Upper lobe of left lung (tissue), 6 donors: ENCODE measurements at regions not wholly inside any gene's neighbourhood (a gene's known extent, or its start where the extent isn't known, plus 50 kb on each side); places are given as distances from the start of the nearest gene placed in this dataset.
A peak's percentile ranks its signal among the peaks of the same experiment; 100 is the strongest.

Source experiments
- ATAC-seq, 2 donors: fragments of 200-7000 bp; cut with Tn5 transposase; one replicate each; pipeline ENCODE4 v1.9.1; 2022; ENCODE audit warnings: mild to moderate bottlenecking in 2 of 2, moderate library complexity in 2 of 2; ENCODE audit not compliant: low FRiP score in 2 of 2
- DNase-seq, 2 donors: peaks; one replicate each; pipeline ENCODE4 v3.0.0-alpha.2; 2019 to 2020
- H3K27ac ChIP-seq, 4 donors: fragments of 200-600 bp; sonication (generic); one replicate each; pipeline ENCODE4 v1.5.1; 2016 to 2019
- H3K27me3 ChIP-seq, 4 donors: fragments of 200-600 bp; sonication (generic); one replicate each; pipeline ENCODE4 v1.5.1; 2017 to 2019
- H3K36me3 ChIP-seq, 4 donors: fragments of 200-600 bp; sonication (generic); one replicate each; pipeline ENCODE4 v1.5.1; 2016 to 2019
- H3K4me1 ChIP-seq, 4 donors: fragments of 200-600 bp; sonication (generic); one replicate each; pipeline ENCODE4 v1.5.1; 2018 to 2019
- H3K4me3 ChIP-seq, 4 donors: fragments of 200-600 bp; sonication (generic); one replicate each; pipeline ENCODE4 v1.5.1; 2017 to 2019; ENCODE audit warnings: mild to moderate bottlenecking in 2 of 4, moderate library complexity in 1 of 4
- H3K9me3 ChIP-seq, 4 donors: fragments of 200-600 bp; sonication (generic); one replicate each; pipeline ENCODE4 v1.5.1; 2018 to 2019
- EP300 ChIP-seq, 4 donors: sonication (generic); formaldehyde crosslinking; IDR thresholded peaks; one replicate each; pipeline ENCODE4 v1.5.1; 2017; ENCODE audit warnings: antibody characterized with exemption in 4 of 4, control low read depth in 2 of 4
- POLR2A ChIP-seq, 4 donors: fragments of 450-650 bp; IDR thresholded peaks; one replicate each; pipeline ENCODE4 v1.5.1; 2016 to 2017; ENCODE audit warnings: antibody characterized with exemption in 4 of 4, mild to moderate bottlenecking in 2 of 4
- POLR2AphosphoS5 ChIP-seq, 2 donors: sonication (generic); formaldehyde crosslinking; IDR thresholded peaks; one replicate each; pipeline ENCODE4 v1.5.1; 2017; ENCODE audit warnings: antibody characterized with exemption in 2 of 2
- WGBS, 2 donors: methylation state at CpG; one replicate each; pipeline ENCODE4 v1.1.5; 2017 to 2018; 5-methylcytosine and 5-hydroxymethylcytosine counted together
- TF ChIP-seq, protein P1 (sequence below), 6 experiments: fragments of 450-650 bp in 4 of 6; fragments of 200-600 bp in 2 of 6; sonication (generic) in 2 of 6; IDR thresholded peaks; one replicate each; pipeline ENCODE4 v1.5.1; 2016 to 2019; ENCODE audit warnings: antibody characterized with exemption in 6 of 6
- donor health status: DM: no; HTN: no; CAD: no; lungs with moderate emphysema.
- donor health status: DM: no; HTN: yes; CAD: no; lungs with severe emphysema.

DNA sequence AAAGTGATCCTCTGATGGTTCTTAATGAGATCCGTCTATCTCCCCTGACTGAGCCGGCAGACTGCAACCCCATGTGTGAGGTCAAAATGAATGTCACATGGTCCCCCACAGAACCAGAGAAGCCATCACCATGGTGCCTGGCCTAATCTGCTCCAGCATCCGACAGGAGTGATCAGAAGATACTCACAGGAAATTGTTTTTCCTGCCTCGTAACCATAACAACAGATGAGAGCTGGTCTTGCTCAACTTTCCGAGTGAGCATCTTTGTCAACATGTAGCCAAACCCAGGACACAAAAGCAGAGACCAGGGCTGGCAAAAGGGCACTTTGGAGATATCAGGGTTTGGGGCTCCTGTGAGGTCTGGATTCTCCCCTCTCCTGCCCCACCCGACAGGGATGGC, 72.1 kb upstream of the C14orf180 start:
- Histone ChIP-seq H3K4me1 (no peaks in the 10 kb centered on the region), H3K4me3 (no peak overlapping the region), H3K36me3 (no peaks in the 10 kb centered on the region), H3K27ac (no peak overlapping the region), H3K27me3 (no peaks in the 10 kb centered on the region), H3K9me3 (peaks cover under 1 to 5% (median 4%) of the 10 kb centered on the region in 4 donors)
- ATAC-seq: no peak
- 48 to 56% methylated on average over 4 to 6 of the region's 6 CpGs for WGBS, 2 donors
- no peak for TF ChIP-seq POLR2A (IDR thresholded peaks at IDR 0.05)
- TF ChIP-seq, protein P1, sequence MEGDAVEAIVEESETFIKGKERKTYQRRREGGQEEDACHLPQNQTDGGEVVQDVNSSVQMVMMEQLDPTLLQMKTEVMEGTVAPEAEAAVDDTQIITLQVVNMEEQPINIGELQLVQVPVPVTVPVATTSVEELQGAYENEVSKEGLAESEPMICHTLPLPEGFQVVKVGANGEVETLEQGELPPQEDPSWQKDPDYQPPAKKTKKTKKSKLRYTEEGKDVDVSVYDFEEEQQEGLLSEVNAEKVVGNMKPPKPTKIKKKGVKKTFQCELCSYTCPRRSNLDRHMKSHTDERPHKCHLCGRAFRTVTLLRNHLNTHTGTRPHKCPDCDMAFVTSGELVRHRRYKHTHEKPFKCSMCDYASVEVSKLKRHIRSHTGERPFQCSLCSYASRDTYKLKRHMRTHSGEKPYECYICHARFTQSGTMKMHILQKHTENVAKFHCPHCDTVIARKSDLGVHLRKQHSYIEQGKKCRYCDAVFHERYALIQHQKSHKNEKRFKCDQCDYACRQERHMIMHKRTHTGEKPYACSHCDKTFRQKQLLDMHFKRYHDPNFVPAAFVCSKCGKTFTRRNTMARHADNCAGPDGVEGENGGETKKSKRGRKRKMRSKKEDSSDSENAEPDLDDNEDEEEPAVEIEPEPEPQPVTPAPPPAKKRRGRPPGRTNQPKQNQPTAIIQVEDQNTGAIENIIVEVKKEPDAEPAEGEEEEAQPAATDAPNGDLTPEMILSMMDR (IDR thresholded peaks at IDR 0.05): no peak
- no peak for TF ChIP-seq EP300 (IDR thresholded peaks at IDR 0.05)
- TF ChIP-seq POLR2AphosphoS5 (IDR thresholded peaks at IDR 0.05): no peak
- no peak for DNase-seq

DNA sequence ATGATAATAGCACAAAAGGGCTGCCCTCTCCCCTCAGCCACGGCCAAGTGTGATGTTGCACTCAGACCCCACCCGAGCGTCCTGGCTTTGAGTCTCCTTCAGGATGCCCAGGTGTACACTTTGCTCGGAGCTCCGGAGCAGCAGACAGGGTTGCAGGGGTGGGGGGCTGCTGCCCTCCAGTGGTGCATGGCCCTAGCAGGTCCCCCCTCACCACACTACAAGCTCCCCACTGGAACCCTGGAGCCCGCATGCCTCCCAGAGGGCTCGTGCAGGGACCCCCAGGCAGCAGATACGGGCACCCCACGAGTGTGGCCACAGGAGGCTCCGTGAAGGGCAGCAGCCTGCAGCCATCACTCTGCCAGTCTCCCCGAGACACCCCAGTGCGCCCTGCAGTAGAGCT, 69.9 kb upstream of the C14orf180 start:
- peak in 1 of 2 donors; percentile 49 for DNase-seq
- Histone ChIP-seq H3K4me3 (no peak overlapping the region), H3K27me3 (no peaks in the 10 kb centered on the region), H3K9me3 (peaks cover 0 to 3% (median 0%) of the 10 kb centered on the region in 4 donors), H3K36me3 (no peaks in the 10 kb centered on the region), H3K27ac (no peak overlapping the region), H3K4me1 (no peaks in the 10 kb centered on the region)
- 64 to 75% methylated on average over 2 to 12 of the region's 12 CpGs for WGBS, 2 donors
- ATAC-seq: no peak
- TF ChIP-seq EP300 (IDR thresholded peaks at IDR 0.05) (no peak), POLR2AphosphoS5 (IDR thresholded peaks at IDR 0.05) (no peak), POLR2A (IDR thresholded peaks at IDR 0.05) (no peak)
- TF ChIP-seq, protein P1 (IDR thresholded peaks at IDR 0.05): no peak

DNA sequence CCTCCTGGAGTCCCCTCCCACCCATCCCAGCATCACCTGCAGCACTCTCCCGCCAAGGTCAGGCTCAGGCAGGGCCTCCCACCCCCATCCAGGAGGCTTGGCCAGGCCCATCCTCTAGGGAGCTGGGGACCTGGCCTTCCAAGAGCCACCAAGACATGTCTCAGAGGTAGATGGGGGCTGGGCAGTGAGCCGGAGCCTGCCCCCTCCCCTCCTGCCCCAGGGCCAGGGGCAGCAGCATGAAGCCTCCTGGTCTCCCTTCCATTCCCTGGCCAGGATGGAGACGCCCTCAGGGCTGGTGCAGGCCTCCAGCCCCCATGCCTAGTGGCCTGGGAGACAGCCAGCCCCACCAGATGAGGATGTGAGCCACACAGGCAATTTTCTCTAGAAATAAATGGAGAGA, 69.3 kb upstream of the C14orf180 start:
- H3K4me1 ChIP-seq: no peaks in the 10 kb centered on the region
- ATAC-seq: no peak
- H3K27ac ChIP-seq: no peak overlapping the region
- WGBS, 2 donors: 0 to 31% methylated on average over 1 to 2 of the region's 3 CpGs
- H3K36me3 ChIP-seq: no peaks in the 10 kb centered on the region
- no peak overlapping the region for H3K4me3 ChIP-seq
- H3K9me3 ChIP-seq: peaks cover 0 to 3% (median 0%) of the 10 kb centered on the region in 4 donors
- TF ChIP-seq, protein P1 (IDR thresholded peaks at IDR 0.05): no peak
- TF ChIP-seq POLR2AphosphoS5 (IDR thresholded peaks at IDR 0.05) (no peak), POLR2A (IDR thresholded peaks at IDR 0.05) (no peak), EP300 (IDR thresholded peaks at IDR 0.05) (no peak)
- DNase-seq: peak in 1 of 2 donors; percentile 45
- no peaks in the 10 kb centered on the region for H3K27me3 ChIP-seq

DNA sequence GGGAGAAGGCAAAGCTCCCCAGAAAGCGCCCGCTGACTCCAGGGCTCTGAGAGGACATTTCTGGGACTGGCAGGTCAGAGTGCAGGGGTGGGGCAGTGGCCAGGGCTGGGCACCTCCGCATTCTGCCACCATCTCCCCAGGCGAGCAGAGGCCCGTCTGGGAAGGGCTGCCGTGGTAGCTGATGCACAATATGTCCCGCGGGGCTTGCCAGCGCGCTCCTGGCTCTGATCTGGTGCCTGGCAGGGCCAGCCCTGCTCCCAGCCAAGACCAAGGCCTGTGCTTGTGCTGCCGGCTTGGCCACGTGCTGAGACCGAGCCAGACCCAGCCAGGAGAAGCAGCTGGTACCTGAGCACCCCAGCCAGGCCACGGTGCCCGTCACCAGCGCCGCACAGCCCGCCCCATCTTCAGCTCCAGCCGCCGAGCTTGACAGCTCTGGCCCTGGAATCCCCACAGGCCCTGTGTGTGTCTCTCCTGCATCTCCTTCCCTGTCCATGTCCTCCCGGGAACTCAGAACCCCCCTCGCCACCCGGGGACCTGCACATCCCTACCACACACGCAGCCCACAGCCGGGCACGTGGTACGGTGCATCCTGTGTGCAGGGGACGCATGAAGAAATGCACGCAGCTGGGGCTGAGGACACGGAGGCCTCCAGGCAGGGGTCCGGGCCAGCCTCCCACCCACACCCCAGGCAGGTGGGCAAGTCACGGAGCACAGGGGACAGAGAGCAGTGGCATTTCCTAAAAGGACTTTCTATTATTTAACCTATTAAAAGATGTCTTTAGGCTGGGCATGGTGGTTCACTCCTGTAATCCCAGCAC, 68.6 kb upstream of the C14orf180 start:
- Histone ChIP-seq H3K27ac (no peak overlapping the region), H3K27me3 (no peaks in the 10 kb centered on the region), H3K36me3 (no peaks in the 10 kb centered on the region), H3K9me3 (peaks cover 0 to 3% (median 0%) of the 10 kb centered on the region in 4 donors), H3K4me3 (no peak overlapping the region), H3K4me1 (no peaks in the 10 kb centered on the region)
- WGBS, 2 donors: 80 to 81% methylated on average over 10 to 23 of the region's 32 CpGs
- TF ChIP-seq POLR2A (IDR thresholded peaks at IDR 0.05) (no peak), POLR2AphosphoS5 (IDR thresholded peaks at IDR 0.05) (no peak)
- ATAC-seq (peak in 1 of 2 donors; percentile 5), DNase-seq (peak in 1 of 2 donors; percentile 82)

DNA sequence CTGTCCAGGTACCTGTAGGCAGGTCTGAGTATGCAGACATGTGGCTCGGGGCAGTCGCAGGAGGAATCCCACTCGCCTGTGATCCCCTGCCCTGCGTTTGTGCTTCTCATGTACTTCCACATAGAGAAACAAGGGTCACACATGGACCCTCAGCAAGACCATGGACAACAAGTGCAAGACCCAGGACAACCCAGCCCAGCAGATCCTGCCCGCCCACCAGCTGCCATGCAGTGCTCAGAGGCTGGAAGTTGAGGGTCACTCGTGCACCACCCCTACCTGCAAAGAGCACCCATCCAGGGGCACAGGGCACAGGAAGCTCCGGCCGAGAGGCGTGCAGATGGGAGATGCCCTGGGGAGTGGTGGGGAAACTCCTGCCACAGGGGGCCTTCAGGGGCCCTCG, 67.5 kb upstream of the C14orf180 start:
- H3K4me3 ChIP-seq: no peak overlapping the region
- ATAC-seq (no peak), DNase-seq (peak in 1 of 2 donors; percentile 54)
- no peaks in the 10 kb centered on the region for H3K4me1 ChIP-seq
- no peaks in the 10 kb centered on the region for H3K36me3 ChIP-seq
- TF ChIP-seq POLR2A (IDR thresholded peaks at IDR 0.05) (no peak), POLR2AphosphoS5 (IDR thresholded peaks at IDR 0.05) (no peak), EP300 (IDR thresholded peaks at IDR 0.05) (no peak)
- TF ChIP-seq, protein P1 (IDR thresholded peaks at IDR 0.05): no peak
- 85 to 95% methylated on average over 8 to 10 of the region's 10 CpGs for WGBS, 2 donors
- H3K27ac ChIP-seq: no peak overlapping the region
- H3K9me3 ChIP-seq: peaks cover 0 to 10% (median 7%) of the 10 kb centered on the region in 4 donors
- H3K27me3 ChIP-seq: no peaks in the 10 kb centered on the region
